Kidney epithelial cell (primary cell): ENCODE measurements at regions not wholly inside any gene's neighbourhood (a gene's known extent, or its start where the extent isn't known, plus 50 kb on each side); places are given as distances from the start of the nearest gene placed in this dataset.

Experiments used
- DNase-seq: peaks from one replicate; pipeline ENCODE4 v3.0.0-alpha.2; 2010; ENCODE audit warnings: low read depth
- H3K27me3 ChIP-seq: 2 replicates; pipeline ENCODE4 v1.6.0; 2011; ENCODE audit warnings: low read length; ENCODE audit not compliant: control insufficient read depth, insufficient read depth
- H3K36me3 ChIP-seq: 2 replicates; pipeline ENCODE4 v1.5.1; 2011; ENCODE audit warnings: low read length; ENCODE audit not compliant: control insufficient read depth, insufficient read depth
- H3K4me3 ChIP-seq: 2 replicates; pipeline ENCODE4 v1.5.1; 2011; ENCODE audit warnings: low read depth, mild to moderate bottlenecking, control low read depth, low read length
- TF ChIP-seq, protein P1 (sequence below): IDR thresholded peaks from 2 replicates; pipeline ENCODE4 v1.5.1; 2011; ENCODE audit warnings: mild to moderate bottlenecking, moderate library complexity, low read length, control low read depth, inconsistent platforms; ENCODE audit not compliant: insufficient read depth, poor library complexity, severe bottlenecking

DNA sequence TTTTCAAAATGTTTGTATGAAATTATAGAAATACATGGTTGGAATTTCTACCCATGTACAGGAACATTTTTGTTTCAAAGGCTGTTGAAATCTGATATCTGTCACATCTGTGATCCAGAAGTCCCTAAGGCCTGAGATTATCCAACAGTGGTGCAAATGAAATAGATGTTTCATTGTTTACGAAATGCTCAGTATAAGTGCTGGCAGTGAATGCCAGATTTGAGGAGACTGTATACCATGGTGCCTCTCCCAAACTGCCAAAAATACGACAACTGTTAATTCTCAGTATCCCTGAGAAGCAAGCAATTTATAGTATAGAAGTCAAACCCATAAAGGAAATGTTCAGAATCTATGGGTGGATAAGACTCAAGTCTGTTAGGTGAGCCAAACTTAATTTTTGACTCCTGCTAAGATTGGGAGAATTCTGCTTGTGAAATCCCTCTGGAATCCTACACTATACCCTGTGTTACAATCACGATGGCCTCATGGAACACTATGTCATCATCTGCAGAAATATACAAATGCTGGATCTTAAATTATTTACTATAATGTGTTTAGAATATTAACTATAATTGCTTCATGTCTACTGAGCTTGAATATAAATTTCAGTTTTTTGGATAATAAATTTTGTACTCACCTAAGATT is 71.2 kb upstream of the DOCK10 start:
- H3K27me3 ChIP-seq = no peaks in the 10 kb centered on the region
- DNase-seq = no peak
- no peaks in the 10 kb centered on the region for H3K36me3 ChIP-seq
- H3K4me3 ChIP-seq = no peak overlapping the region
- TF ChIP-seq, protein P1, sequence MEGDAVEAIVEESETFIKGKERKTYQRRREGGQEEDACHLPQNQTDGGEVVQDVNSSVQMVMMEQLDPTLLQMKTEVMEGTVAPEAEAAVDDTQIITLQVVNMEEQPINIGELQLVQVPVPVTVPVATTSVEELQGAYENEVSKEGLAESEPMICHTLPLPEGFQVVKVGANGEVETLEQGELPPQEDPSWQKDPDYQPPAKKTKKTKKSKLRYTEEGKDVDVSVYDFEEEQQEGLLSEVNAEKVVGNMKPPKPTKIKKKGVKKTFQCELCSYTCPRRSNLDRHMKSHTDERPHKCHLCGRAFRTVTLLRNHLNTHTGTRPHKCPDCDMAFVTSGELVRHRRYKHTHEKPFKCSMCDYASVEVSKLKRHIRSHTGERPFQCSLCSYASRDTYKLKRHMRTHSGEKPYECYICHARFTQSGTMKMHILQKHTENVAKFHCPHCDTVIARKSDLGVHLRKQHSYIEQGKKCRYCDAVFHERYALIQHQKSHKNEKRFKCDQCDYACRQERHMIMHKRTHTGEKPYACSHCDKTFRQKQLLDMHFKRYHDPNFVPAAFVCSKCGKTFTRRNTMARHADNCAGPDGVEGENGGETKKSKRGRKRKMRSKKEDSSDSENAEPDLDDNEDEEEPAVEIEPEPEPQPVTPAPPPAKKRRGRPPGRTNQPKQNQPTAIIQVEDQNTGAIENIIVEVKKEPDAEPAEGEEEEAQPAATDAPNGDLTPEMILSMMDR = no peak

DNA sequence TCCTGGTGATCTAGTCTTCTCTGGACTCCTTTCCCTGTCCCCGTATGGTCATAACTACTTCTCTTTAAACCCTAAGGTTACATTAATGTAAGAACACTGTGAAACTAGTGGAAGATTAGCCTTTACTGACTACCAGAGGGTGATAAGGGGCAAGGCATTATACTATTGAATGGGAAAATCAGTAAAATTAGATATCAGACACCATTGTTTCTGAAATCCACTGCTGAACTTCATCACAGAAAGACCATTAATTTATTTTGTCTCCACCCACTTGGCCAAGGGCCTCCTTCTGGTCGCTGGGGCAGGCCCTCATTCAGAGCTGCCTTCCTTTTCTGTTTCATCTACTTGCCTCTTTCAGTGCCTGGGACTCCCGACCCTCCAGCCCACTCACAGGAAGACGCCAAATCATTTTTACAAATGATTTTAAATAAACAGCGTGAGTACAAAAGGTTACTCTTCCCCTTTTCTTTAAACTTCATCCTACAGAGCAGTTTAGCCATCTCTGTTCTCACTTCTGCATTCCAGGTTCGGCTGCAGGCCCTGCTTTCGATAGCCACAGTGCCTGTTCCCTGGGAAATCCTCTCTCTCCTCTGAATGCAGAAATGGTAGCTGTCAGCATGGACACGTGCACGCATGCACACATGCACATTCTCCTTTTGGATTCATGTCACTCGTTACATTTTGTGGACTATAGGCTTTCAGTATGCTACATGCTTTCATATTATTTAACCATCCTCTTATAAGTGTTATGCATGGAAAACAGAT is 70.3 kb upstream of the DOCK10 start:
- TF ChIP-seq, protein P1 = no peak
- no peaks in the 10 kb centered on the region for H3K36me3 ChIP-seq
- no peaks in the 10 kb centered on the region for H3K27me3 ChIP-seq
- H3K4me3 ChIP-seq = no peak overlapping the region
- DNase-seq = no peak

GRCh38 chr2:225108805-225109204 is 66.5 kb upstream of the DOCK10 start:
- Histone ChIP-seq H3K4me3 (no peak overlapping the region), H3K27me3 (no peaks in the 10 kb centered on the region), H3K36me3 (no peaks in the 10 kb centered on the region)
- no peak for DNase-seq
- TF ChIP-seq, protein P1 = no peak

DNA sequence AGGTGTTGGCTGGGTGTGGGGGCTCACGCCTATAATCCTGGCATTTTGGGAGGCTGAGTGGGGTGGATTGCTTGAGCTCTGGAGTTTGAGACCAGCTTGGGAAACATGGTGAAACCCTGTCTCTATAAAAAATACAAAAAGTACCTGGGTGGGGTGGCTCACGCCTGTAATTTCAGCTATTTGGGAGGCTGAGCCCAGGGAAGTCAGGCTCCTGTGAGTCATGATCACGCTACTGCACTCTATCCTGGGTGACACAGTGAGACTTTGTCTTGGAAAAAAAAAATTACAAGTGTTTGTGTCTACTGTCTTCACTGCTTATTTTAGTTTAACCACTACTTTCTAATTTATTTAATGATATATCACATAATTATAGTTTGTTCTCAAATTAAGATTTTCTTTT is 62.7 kb upstream of the DOCK10 start:
- Histone ChIP-seq H3K27me3 (no peaks in the 10 kb centered on the region), H3K36me3 (no peaks in the 10 kb centered on the region), H3K4me3 (no peak overlapping the region)
- no peak for DNase-seq
- TF ChIP-seq, protein P1 = no peak

DNA sequence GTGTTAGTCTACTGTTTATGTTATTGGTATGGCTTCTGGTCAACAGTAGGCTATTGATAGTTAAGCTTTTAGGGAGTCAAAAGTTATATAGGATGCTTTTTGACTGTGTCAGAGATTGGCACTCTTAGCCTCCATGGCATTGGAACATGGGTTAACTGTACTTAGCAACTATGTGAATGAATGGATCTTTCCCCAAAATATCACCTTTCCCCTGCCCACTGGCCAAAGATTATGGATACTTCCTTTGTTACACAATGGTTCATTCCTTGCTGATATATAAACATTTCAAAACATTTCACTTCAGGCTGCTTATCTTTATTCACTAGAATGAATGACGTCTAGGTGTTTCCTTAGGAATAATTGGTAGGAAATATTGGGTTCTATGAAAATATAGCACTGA is 62.1 kb upstream of the DOCK10 start:
- TF ChIP-seq, protein P1 = no peak
- H3K36me3 ChIP-seq = no peaks in the 10 kb centered on the region
- H3K4me3 ChIP-seq = no peak overlapping the region
- H3K27me3 ChIP-seq = no peaks in the 10 kb centered on the region
- DNase-seq = no peak
